H9 (cell line): ENCODE measurements at regions not wholly inside any gene's neighbourhood (a gene's known extent, or its start where the extent isn't known, plus 50 kb on each side); places are given as distances from the start of the nearest gene placed in this dataset.

Experiments used
- DNase-seq: peaks from one replicate; pipeline ENCODE4 v3.0.0-alpha.2; 2017
- H2AFZ ChIP-seq: one replicate; pipeline ENCODE4 v1.6.1; 2013; ENCODE audit warnings: mild to moderate bottlenecking, low read length, control low read depth, moderate library complexity
- H2AK5ac ChIP-seq: 2 replicates; pipeline ENCODE4 v1.6.1; 2013; ENCODE audit warnings: low read length, control low read depth, mixed read lengths; ENCODE audit not compliant: insufficient read length
- H2BK120ac ChIP-seq: one replicate; pipeline ENCODE4 v1.6.1; 2013; ENCODE audit warnings: low read depth, mild to moderate bottlenecking, low read length, control low read depth, inconsistent platforms; ENCODE audit not compliant: poor library complexity, severe bottlenecking
- H2BK12ac ChIP-seq: 2 replicates; pipeline ENCODE4 v1.6.1; 2013; ENCODE audit warnings: low read length, control low read depth, mixed read lengths, low read depth; ENCODE audit not compliant: insufficient read length
- H2BK15ac ChIP-seq: 2 replicates; pipeline ENCODE4 v1.6.1; 2013; ENCODE audit warnings: low read depth, low read length, control low read depth
- H2BK20ac ChIP-seq: one replicate; pipeline ENCODE4 v1.6.1; 2013; ENCODE audit warnings: low read depth, mild to moderate bottlenecking, low read length, control low read depth, inconsistent platforms; ENCODE audit not compliant: poor library complexity, severe bottlenecking
- H2BK5ac ChIP-seq: 2 replicates; pipeline ENCODE4 v1.6.1; 2013; ENCODE audit warnings: low read length, control low read depth, mixed read lengths; ENCODE audit not compliant: insufficient read length
- H3K14ac ChIP-seq: 2 replicates; pipeline ENCODE4 v1.6.1; 2013; ENCODE audit warnings: low read length, control low read depth; ENCODE audit not compliant: insufficient read depth
- H3K18ac ChIP-seq: 2 replicates; pipeline ENCODE4 v1.6.1; 2013; ENCODE audit warnings: low read depth, mild to moderate bottlenecking, mixed read lengths, low read length, control low read depth; ENCODE audit not compliant: insufficient read length
- H3K23ac ChIP-seq: 2 replicates; pipeline ENCODE4 v1.6.1; 2013; ENCODE audit warnings: low read length, control low read depth, mixed read lengths, low read depth; ENCODE audit not compliant: insufficient read length
- H3K23me2 ChIP-seq: 2 replicates; pipeline ENCODE4 v1.6.1; 2013; ENCODE audit warnings: low read depth, mild to moderate bottlenecking, mixed read lengths, low read length, control low read depth; ENCODE audit not compliant: insufficient read length, poor library complexity, severe bottlenecking
- H3K27ac ChIP-seq: 2 replicates; pipeline ENCODE4 v1.5.1; 2013; ENCODE audit warnings: low read length, control low read depth, mixed read lengths, low read depth; ENCODE audit not compliant: insufficient read length
- H3K27me3 ChIP-seq: 2 replicates; pipeline ENCODE4 v1.6.1; 2013; ENCODE audit warnings: low read length, control low read depth, inconsistent platforms; ENCODE audit not compliant: insufficient read depth
- H3K4ac ChIP-seq: 2 replicates; pipeline ENCODE4 v1.6.1; 2013; ENCODE audit warnings: low read depth, mild to moderate bottlenecking, control low read depth, inconsistent platforms, low read length, moderate library complexity
- H3K4me1 ChIP-seq: 2 replicates; pipeline ENCODE4 v1.6.1; 2013; ENCODE audit warnings: low read length, control low read depth, inconsistent platforms; ENCODE audit not compliant: insufficient read depth
- H3K4me2 ChIP-seq: 2 replicates; pipeline ENCODE4 v1.6.1; 2013; ENCODE audit warnings: low read length, control low read depth, mixed read lengths; ENCODE audit not compliant: insufficient read length, insufficient read depth
- H3K56ac ChIP-seq: 2 replicates; pipeline ENCODE4 v1.6.1; 2013; ENCODE audit warnings: low read depth, mild to moderate bottlenecking, mixed read lengths, low read length, control low read depth; ENCODE audit not compliant: insufficient read length
- H3K79me1 ChIP-seq: 2 replicates; pipeline ENCODE4 v1.6.1; 2013; ENCODE audit warnings: low read depth, mild to moderate bottlenecking, moderate library complexity, low read length, control low read depth, inconsistent platforms; ENCODE audit not compliant: insufficient read depth, poor library complexity, severe bottlenecking
- H3K79me2 ChIP-seq: 2 replicates; pipeline ENCODE4 v1.6.1; 2013; ENCODE audit warnings: low read length, control low read depth, inconsistent platforms; ENCODE audit not compliant: insufficient read depth
- H3K9ac ChIP-seq: 2 replicates; pipeline ENCODE4 v1.6.1; 2013; ENCODE audit warnings: low read length, control low read depth, mixed read lengths; ENCODE audit not compliant: insufficient read length; ENCODE audit errors: extremely low read depth
- H3K9me3 ChIP-seq: one replicate; pipeline ENCODE4 v1.6.1; 2013; ENCODE audit warnings: low read depth, low read length, inconsistent platforms; ENCODE audit not compliant: control insufficient read depth
- H3T11ph ChIP-seq: one replicate; pipeline ENCODE4 v1.6.1; 2013; ENCODE audit warnings: mild to moderate bottlenecking, low read length, control low read depth, inconsistent platforms
- H4K20me1 ChIP-seq: one replicate; pipeline ENCODE4 v1.6.1; 2013; ENCODE audit not compliant: control insufficient read depth, insufficient read length, insufficient read depth
- H4K5ac ChIP-seq: 2 replicates; pipeline ENCODE4 v1.6.1; 2013; ENCODE audit warnings: low read depth, mild to moderate bottlenecking, mixed read lengths, low read length, control low read depth; ENCODE audit not compliant: insufficient read length
- H4K8ac ChIP-seq: replicated peaks from 2 replicates; pipeline ENCODE4 v1.6.1; 2013; ENCODE audit warnings: low read length, control low read depth, mixed read lengths, low read depth; ENCODE audit not compliant: insufficient read length
- H4K91ac ChIP-seq: 2 replicates; pipeline ENCODE4 v1.6.1; 2013; ENCODE audit warnings: low read depth, mild to moderate bottlenecking, moderate library complexity, mixed read lengths, low read length, control low read depth; ENCODE audit not compliant: insufficient read length
- H3K27ac Mint-ChIP-seq, 3 experiments: 2 replicates in 2 of 3; 3 replicates in 1 of 3; pipeline ENCODE4 v1.8.0; 2020 to 2021; ENCODE audit warnings: mixed read lengths in 3 of 3, mild to moderate bottlenecking in 1 of 3, moderate library complexity in 1 of 3
- H3K27me3 Mint-ChIP-seq: 2 replicates; pipeline ENCODE4 v1.8.0; 2021; ENCODE audit warnings: low read depth, mild to moderate bottlenecking, moderate library complexity, mixed read lengths
- H3K36me3 Mint-ChIP-seq, 3 experiments: 2 replicates in 2 of 3; 3 replicates in 1 of 3; pipeline ENCODE4 v1.8.0; 2020 to 2021; ENCODE audit warnings: low read depth in 3 of 3, mixed read lengths in 3 of 3; ENCODE audit not compliant: insufficient read depth in 1 of 3
- H3K4me1 Mint-ChIP-seq, 2 experiments: 2 replicates each; pipeline ENCODE4 v1.8.0; 2020; ENCODE audit warnings: mixed read lengths in 2 of 2
- H3K4me3 Mint-ChIP-seq, 2 experiments: 2 replicates in 1 of 2; 3 replicates in 1 of 2; pipeline ENCODE4 v1.8.0; 2020 to 2021; ENCODE audit warnings: mild to moderate bottlenecking in 2 of 2, mixed read lengths in 2 of 2, moderate library complexity in 1 of 2
- H3K9me3 Mint-ChIP-seq, 2 experiments: 2 replicates in 1 of 2; 3 replicates in 1 of 2; pipeline ENCODE4 v1.8.0; 2020; ENCODE audit warnings: mild to moderate bottlenecking in 2 of 2, mixed read lengths in 2 of 2, moderate library complexity in 1 of 2
- WGBS: extraction: QIAGEN DNeasy Blood & Tissue Kit; methylation state at CpG from one replicate; pipeline ENCODE4 v1.1.7; 2013; ENCODE audit warnings: missing lambda C conversion rate, low lambda C conversion rate, mixed read lengths; ENCODE audit not compliant: insufficient read length; ENCODE audit errors: extremely low coverage; 5-methylcytosine and 5-hydroxymethylcytosine counted together
- TF ChIP-seq, protein P1 (sequence below): fragments of 200-600 bp; sonication (generic); conservative IDR thresholded peaks from 3 replicates; pipeline ENCODE4 v1.8.0; 2021; ENCODE audit warnings: antibody characterized with exemption, mild to moderate bottlenecking

GRCh38 chr13:106276876-106277275 is 258.6 kb downstream of the EFNB2 start:
- no peak overlapping the region for H3K18ac ChIP-seq
- Mint-ChIP-seq H3K27me3 (no peaks in the 10 kb centered on the region), H3K4me3 (no peak overlapping the region), H3K9me3 (no peaks in the 10 kb centered on the region), H3K36me3 (no peaks in the 10 kb centered on the region), H3K27ac (no peak overlapping the region), H3K4me1 (peaks cover 13 to 15% of the 10 kb centered on the region in 2 experiments)
- no peaks in the 10 kb centered on the region for H3K23me2 ChIP-seq
- H4K8ac ChIP-seq, result no peak overlapping the region
- no peak overlapping the region for H3K27ac ChIP-seq
- H2BK12ac ChIP-seq, result no peak overlapping the region
- H2AK5ac ChIP-seq, result no peak overlapping the region
- H2AFZ ChIP-seq, result no peak overlapping the region
- TF ChIP-seq, protein P1, sequence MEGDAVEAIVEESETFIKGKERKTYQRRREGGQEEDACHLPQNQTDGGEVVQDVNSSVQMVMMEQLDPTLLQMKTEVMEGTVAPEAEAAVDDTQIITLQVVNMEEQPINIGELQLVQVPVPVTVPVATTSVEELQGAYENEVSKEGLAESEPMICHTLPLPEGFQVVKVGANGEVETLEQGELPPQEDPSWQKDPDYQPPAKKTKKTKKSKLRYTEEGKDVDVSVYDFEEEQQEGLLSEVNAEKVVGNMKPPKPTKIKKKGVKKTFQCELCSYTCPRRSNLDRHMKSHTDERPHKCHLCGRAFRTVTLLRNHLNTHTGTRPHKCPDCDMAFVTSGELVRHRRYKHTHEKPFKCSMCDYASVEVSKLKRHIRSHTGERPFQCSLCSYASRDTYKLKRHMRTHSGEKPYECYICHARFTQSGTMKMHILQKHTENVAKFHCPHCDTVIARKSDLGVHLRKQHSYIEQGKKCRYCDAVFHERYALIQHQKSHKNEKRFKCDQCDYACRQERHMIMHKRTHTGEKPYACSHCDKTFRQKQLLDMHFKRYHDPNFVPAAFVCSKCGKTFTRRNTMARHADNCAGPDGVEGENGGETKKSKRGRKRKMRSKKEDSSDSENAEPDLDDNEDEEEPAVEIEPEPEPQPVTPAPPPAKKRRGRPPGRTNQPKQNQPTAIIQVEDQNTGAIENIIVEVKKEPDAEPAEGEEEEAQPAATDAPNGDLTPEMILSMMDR, result no peak
- no peak overlapping the region for H2BK120ac ChIP-seq
- no peak overlapping the region for H3K23ac ChIP-seq
- H3K27me3 ChIP-seq, result no peaks in the 10 kb centered on the region
- H3K14ac ChIP-seq, result no peak overlapping the region
- no peak overlapping the region for H3T11ph ChIP-seq
- no peaks in the 10 kb centered on the region for H3K79me2 ChIP-seq
- H4K91ac ChIP-seq, result no peak overlapping the region
- H3K56ac ChIP-seq, result no peak overlapping the region
- H2BK15ac ChIP-seq, result no peak overlapping the region
- H3K9ac ChIP-seq, result no peak overlapping the region
- no peak for DNase-seq
- no peaks in the 10 kb centered on the region for H3K9me3 ChIP-seq
- no peak overlapping the region for H2BK20ac ChIP-seq
- H3K79me1 ChIP-seq, result no peaks in the 10 kb centered on the region
- H4K5ac ChIP-seq, result no peak overlapping the region
- no CpG with 5 or more reads among the region's 4 CpGs for WGBS
- no peak overlapping the region for H3K4me2 ChIP-seq
- no peak overlapping the region for H3K4ac ChIP-seq
- H2BK5ac ChIP-seq, result no peak overlapping the region
- H4K20me1 ChIP-seq, result no peaks in the 10 kb centered on the region
- no peaks in the 10 kb centered on the region for H3K4me1 ChIP-seq
